Activated CD4-positive, alpha-beta T cell treated with anti-CD3 and anti-CD28 coated beads, Interleukin-2, amount 50 U/mL, for 24 hours (primary cell): ENCODE measurements at regions not wholly inside any gene's neighbourhood (a gene's known extent, or its start where the extent isn't known, plus 50 kb on each side); places are given as distances from the start of the nearest gene placed in this dataset.

Source experiments
- DNase-seq, 2 donors: peaks; one replicate each; pipeline ENCODE4 v3.0.0-alpha.2; 2020; ENCODE audit warnings: low read depth in 1 of 2, low spot score in 1 of 2

DNA sequence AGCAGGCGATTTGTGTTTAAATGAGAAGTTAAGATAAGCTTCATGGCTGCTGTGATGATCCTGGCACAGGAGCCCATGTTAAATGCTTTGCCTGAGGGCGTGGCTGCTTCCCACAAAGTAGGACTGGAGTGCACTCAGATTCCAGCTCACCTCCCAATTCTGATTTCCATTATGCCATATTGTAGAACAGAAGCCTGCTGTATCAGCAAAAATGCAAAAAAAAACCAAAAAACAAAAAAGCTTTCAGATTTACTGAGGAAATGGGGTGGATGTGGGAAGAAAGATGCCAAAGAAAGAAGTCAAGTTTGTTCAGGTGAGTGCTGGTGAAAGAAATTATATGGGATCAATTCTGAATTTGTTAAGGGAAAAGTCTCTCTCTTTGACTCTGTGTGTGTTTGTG lies 610.4 kb upstream of the NETO1 start:
- DNase-seq: no peak

DNA sequence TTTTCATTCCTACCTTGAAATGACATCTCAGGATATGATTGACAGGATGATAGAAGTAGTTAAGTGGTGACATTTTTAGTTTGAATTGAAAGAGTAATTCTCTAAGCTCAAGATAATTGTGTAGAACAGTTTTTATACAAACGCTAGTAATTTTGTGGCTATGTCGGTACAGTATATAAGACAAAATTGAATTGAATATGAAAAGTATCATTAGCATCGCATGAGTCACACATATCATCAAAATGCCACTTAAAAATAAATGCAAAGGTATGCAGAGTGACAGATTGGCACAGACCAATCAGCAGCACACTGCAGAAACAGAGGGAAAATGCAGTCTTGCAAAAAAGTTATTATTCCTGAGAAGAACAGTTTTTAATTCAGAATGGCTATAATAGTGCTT lies 608.2 kb upstream of the NETO1 start:
- no peak for DNase-seq

DNA sequence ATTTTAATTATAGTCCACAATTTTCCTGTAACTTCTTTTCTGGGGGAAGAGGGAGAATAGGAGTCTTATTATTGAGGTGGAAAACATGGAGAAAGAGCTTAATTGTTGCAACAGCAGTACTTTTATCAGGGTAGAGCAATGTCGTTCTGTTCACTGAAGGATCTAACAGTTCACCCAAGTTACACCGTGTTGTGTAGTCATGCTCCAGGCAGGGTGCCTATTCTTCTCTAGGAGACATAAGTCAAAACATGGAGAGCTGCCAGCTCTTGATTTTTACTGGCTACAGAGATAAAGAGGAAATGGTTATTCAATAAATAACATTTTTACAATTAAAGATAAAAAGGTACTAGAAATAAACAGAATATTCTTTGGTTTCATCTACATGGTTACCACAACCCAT lies 594.3 kb upstream of the NETO1 start:
- DNase-seq: no peak

DNA sequence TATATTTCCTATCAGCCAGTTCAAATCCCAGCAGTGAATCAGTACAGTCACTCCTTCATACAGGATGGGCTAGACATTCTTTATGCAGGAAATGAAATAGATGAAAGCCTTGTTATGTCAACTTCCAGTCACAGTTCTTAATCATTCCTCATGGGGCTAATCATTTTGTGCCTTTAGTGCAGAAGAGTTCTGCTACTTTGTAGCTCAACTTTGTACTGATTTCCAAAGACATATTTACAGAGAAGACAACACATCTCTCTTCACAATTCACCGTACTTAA lies 593.9 kb upstream of the NETO1 start:
- DNase-seq: no peak

DNA sequence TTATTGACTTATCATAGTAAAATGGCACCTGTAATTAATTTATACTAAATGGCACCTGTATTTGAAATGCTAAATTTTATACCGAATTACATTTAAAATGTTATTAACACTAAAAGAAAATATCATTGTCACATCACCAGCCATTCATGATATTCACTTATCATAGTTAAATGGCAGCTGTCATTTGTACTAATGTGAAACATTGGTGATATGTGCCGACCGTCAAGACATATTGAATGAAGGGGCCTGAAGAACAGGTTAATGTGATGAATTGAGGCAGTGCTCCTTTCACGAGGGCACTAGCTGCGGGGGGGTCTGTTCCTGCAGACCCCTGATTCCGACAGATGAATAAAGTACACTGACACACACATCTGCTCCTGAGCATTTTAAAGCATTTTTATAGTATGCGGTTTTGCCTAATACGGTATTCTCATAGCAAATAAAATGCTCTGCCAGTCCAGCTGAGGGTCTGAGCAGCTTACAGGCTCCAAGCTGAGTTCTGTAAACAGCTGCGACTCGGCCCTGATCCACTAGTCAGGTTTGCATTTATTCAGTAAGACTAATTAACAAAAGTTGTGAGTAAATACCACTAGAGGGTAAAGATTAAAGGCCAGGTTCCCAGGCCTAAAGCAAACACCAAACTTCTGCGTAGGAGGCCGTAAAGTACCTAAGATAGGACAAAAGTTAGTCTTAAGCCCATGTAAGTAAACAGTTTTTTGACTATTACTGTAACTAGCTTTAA lies 593.4 kb upstream of the NETO1 start:
- DNase-seq: no peak

DNA sequence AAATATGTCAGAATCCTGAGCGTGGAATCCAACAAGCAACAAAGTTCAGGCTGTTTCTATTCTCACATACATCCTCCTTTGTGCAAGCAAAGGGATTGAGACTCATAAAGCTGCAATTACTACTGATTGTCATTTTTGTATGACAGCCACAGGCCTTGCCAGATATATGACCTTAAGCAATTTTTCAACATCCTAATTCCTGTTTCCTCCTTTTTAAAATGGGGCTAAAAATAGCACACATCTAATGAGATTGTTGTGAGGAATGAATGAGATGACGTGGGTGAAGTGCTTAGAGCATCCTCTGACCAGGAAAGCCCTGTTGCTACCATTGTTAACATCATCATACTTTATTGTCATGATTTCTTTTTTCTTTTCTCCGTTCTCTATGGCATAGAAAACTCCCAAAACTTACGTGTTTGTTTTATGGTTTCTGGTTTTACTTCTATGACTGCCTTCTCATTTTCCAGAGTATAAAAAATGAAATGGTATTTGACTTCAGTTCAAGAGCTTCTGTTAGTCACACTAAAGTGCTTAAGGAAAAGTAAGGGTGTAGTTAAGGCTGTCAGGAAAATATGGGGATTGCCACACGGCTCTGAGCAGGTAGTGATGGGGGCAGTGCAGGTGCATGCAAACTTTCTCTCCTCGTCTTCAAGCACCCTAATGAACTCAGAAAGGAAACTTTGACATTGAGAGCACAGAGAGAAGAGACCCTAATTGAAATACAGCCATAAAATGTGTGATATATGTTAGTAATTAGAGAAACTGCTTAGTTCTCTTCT lies 590.6 kb upstream of the NETO1 start:
- no peak for DNase-seq

DNA sequence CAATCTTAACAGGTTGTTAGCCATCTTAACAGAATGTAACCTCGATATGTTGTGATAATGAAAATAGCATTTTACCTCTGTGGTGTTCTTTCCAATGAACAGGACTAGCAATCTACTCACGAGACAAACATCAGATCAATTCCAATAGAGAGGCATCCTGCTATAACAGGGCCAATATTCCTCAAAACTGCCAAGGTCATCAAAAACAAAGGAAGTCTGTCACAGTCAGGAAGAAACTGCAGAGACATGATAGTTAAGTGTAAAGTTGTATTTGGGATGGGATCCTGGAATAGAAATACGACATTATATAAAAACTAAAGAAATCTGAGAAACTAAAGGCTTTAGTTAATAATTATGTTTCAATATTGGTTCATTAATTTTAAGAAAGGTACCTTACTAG lies 588.9 kb upstream of the NETO1 start:
- DNase-seq: no peak

DNA sequence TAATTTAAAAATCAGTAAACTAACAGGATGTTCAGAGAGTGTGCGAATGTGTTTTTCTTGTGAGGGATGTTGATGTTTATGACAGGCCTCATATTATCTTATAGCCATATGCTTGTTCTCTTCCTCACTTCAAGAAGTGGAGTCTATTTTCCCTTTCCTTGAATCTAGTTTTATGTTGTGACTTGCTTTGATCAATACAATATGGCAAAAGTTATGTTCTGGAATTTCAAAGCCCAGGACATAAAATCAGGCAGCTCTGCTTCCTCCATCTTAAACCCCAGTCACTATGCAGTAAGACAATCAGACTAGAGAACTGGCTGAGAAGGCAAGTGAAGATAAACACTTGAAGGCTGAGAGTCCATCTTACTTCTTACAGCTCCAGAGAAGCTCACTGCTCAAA lies 585.1 kb upstream of the NETO1 start:
- DNase-seq: no peak

DNA sequence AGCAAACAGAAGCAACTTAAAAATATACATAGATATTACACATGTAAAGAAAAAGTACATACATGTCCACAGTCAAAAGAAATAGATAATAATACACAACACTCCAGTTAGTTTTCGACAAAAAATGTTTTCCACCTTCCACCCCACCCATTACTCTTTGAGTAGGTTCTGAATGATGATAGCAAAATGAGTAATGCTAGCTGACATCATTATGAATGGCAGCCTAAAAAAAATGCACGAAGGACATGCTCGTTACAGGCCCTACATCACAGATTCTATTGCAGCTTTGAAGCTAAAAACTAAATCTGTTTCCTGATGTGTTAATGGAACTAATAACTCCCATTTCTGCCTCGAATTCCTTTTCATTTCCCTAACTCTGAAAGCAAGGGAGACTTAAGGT lies 578.7 kb upstream of the NETO1 start:
- no peak for DNase-seq

DNA sequence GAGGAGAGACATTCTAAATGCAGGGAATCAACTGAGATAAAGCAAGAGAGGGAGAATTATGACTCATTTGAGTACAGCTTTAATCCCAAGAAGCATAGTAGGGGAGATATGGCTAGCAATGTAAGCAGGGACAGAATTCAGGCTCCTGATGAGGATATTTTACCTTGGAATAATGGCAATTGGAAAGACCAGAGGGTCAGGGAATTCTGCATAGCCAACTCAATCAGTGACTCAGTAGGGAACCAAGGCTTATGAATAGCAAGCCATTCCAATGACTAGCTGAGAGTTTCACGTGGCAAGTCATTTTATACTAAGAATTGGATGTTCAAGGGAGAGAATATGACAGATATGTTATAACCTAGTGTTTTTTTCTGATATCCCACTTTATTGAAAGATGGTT lies 563.8 kb upstream of the NETO1 start:
- no peak for DNase-seq

DNA sequence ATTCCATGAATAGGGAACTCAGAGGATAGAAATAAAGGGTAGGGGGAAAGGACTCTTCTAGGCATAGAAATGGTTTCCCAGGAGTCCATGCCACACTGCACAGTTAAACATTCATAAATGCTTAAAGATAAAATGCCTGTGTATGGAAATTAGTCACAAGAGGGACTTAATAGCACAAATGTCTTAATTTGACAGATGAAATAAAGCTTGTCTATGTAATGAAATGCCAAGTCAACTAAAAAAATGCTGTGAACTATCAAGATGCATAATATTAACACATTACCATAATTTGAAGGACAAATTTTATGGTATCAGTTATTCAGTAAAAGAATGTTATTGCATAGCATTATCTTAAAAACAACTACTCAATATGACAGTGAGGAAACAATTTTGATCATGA lies 553.2 kb upstream of the NETO1 start:
- DNase-seq: no peak

DNA sequence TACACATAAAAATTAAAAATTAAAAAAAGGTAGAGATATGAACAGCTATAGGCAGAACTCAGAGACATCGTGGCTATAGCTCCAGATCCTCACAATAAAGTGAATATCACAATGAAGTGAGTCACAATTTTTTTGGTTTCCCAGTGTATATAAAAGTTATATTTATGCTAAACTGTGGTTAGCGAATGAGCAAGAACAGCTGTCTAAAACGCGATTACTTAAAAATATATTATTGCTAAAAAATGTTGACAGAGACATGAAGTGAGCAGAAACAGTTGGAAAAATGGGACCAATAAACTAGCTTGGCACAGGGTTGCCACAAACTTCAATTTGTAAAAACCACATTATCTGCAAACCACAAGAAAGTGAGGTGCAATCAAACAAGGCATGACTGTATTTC lies 551.7 kb upstream of the NETO1 start:
- DNase-seq: no peak

DNA sequence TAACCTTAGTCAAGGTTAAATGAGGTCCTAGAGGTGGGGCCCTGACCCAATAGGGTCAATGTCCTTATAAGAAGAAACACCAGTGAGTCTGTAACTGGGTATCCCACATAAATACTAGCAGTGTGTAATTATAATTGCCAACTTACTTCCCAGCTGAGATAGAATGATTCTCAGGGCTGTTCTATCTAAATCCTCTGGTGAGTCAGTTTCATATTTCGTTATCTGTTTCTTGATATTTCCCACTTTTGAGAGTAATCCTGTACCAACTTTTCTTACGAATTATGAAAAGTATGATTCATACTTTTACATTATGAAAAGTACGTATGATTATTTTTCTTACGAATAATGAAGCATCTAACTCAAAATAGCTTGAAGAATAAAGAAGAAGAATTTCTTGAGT lies 546.8 kb upstream of the NETO1 start:
- DNase-seq: no peak

DNA sequence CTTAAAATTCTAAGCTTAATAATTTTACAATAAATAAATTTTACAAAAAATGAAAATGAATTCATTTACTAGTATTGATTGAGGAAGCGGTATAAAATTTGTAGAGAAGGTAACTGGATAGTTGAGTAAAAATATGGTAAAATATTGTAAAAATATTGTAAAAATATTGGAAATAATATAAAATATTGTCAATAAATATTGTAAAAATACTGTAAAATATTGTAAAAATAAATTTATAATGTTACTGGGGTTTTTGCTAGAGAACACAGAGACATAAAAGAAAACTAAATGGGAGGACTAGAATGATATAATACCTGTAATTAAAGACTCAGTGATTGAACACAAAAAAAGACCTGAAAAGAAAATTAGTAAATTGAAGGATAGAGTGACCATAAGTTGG lies 546.3 kb upstream of the NETO1 start:
- no peak for DNase-seq

DNA sequence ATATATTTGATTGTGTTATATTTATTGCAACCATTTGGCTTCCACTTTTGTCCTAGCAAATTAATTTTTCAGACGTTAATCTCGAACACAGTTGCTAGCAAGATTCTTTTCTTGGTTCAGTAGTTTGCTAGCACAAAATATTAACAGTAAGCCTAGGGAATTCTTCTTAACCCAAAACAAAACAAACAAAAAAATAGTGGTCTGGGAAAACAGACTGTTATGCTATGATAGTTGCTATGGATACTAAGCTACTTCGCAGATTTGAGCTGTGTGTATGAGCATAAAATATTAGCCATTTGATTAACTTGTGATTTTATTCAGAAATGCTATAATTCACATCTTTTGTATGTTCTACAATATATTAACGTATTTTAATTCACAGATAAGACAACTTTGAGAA lies 541.5 kb upstream of the NETO1 start:
- no peak for DNase-seq

DNA sequence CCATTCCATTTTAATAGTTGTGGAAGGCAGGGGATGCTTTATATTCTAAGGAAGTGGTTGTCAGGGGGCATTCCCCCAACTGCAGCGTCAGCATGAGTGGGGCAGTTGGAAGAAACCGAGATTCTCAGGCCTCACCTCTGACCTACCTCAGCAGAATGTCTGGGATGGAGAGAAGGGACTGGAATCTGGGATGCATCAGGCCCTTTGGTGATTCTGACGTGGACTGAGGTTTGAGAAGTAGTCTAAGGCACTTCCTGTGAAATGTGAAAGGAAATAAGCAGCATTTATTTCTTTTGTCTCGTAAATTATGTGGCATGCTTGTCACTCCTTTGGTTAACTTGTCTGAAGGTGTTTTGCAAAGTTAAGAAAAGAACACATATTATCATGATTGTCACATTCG lies 540.7 kb upstream of the NETO1 start:
- DNase-seq: no peak

DNA sequence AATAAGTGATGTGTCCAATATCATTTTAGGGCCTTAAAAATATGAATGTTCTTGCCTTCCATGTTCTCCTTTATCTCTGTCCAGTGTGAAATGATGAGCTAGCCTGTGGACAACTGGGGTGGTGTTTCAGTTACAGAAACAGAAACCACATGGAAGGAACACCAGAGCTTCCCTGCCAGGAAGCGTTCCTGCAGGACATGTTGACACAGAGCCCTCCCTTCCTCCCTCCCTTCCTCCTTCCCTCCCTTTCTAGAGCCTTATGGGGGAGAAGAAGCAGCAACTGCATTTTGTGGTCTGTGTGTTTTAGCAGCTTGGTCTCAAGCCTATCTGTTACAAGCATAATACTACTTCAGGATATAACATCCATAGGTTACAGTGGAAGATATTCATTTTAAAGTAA lies 539.7 kb upstream of the NETO1 start:
- DNase-seq: no peak

DNA sequence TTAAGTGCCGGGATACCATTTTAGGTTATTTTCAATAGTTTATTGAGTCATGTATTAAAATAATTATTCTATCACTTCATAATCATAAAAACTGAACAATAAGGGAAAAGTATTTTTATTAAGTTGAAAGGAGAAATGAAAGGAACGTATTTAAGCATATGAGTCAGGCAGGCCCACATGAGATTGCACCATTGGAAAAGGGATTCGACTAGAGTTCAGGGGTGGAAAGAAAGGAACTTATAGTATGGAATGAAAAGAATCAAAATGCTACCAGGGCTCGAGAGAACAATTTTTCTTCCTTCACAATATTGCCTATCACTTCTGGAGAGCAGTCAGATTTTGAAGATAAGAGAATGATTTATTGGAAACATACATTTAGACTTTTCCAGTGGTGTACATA lies 516.5 kb upstream of the NETO1 start:
- no peak for DNase-seq

DNA sequence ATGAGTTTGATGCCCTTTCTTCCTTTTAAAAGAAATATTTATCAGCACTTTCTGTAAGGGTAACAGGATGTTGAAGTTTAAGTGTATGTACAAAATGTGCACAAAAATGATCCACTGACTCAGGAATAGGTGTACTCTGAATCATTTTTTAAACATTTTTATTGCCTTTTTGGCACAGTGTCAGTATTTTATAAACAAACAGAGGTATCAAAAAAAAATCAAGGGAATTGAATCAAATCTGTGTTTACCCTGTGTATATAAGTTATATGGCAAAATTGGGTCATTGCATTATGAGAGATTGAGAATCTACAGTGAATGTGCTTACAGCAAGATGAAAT lies 513.9 kb upstream of the NETO1 start:
- DNase-seq: no peak

DNA sequence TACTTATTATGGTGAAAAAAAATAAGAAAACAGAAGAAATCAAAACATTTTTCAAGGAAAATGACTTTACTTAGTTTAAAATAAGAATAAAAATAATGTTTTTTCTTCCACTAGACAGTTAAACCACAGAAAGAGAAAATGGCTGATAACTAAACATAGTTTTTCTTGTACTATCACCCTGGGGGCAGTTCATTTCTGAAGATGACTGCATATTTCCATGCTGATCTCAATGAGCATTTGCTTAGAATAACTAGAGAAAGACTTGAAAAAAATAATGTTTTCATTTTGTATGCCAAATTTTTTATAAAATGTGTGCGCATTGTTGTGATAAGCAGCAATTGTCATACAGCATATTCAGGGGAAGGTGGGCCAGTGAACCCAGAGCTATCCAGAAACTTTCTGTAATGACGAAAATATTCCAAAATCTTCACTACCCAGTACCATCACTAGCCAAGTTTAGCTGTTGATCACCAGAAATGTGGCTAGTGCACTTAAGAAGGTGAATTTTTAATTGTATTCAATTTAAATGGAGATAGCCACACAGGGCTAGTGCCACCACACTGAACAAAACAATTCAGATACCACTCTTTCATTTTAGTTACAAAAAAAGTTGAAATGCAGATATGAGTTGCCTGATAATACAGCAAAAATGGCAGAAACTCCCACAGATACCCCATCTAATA lies 513.4 kb upstream of the NETO1 start:
- DNase-seq: no peak

DNA sequence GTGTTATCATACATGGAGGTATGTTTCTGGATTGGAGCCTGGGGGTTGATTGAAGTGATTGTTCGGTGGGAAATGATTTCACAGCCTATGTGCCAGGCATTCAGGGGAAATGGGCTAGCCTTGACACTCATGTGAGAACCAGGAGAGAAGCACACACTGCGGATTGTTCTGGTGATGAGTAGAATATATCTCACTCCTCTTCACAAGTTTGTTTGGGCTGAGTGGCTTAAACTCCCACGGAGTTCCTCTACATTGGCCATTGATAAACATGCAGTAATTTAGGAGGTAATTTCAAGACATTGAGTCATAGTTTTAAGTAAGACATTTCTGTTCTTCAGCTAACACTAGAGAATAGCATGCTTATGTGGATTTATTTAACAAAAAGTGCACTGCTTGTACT lies 498.9 kb upstream of the NETO1 start:
- DNase-seq: no peak

DNA sequence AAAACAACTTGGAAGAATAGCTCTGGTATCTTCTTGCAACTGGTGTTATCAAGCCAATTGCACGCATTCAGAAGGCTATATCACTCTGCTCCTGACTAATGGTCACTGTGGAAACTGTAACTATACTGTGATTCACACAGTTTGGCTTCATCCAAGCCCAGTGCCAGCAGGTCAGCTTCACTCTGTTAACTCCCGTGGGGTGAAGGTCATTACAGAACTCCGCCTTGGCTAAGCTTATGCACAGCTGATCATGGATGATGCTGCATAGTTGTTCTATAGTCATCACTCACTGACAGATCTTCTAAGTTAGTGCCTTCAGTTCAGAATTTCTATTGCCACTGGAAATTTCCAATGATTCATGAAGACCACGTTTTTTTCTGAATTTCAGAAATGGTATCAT lies 497.2 kb upstream of the NETO1 start:
- no peak for DNase-seq

DNA sequence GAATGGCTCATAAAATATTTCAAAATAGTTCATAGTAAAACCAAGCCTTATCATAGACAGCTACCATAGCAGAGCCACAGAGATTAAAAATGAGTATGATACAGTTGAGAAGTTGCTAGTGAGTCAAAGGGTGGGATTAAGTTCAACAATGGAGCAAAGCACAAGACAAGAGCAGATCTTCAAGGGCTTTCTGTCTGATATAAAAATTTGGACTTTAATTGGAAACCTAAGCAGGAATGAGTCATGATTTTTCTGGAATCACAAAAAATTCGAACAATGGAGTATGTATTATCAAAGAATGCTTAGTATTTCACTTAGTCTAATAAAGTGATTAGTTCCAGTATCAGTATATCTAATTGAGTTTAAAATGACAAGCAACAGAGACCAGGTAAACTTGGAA lies 487.3 kb upstream of the NETO1 start:
- no peak for DNase-seq
